ENCODE measurements at regions not wholly inside any gene's neighbourhood (a gene's known extent, or its start where the extent isn't known, plus 50 kb on each side); places are given as distances from the start of the nearest gene placed in this dataset.
"Not testable (repeated sequence)": the region's sequence is repeated elsewhere in the genome, so short reads cannot be mapped to it uniquely, and the experiment has no call there.

- CTCF ChIA-PET = no interaction called here
- Histone ChIP-seq H3F3A (ENCODE audit: insufficient read depth, low read depth) (no peaks in the 10 kb centered on the region), H3K4me1 (replicated peaks; ENCODE audit: insufficient read depth) (no peaks in the 10 kb centered on the region), H3K9me2 (ENCODE audit: insufficient read depth) (no peaks in the 10 kb centered on the region), H3K4me3 (no peak overlapping the region), H2AFZ (no peak overlapping the region), H3K27me3 (ENCODE audit: insufficient read depth, low read depth) (no peaks in the 10 kb centered on the region), H4K20me1 (ENCODE audit: insufficient read depth) (no peaks in the 10 kb centered on the region), H3K4me2 (no peak overlapping the region), H3K79me2 (ENCODE audit: low read depth) (no peaks in the 10 kb centered on the region), H3K36me3 (ENCODE audit: low read depth) (no peaks in the 10 kb centered on the region), H3K27ac (no peak overlapping the region), H3K9me3 (ENCODE audit: insufficient read depth, low read depth) (no peaks in the 10 kb centered on the region)
- TF ChIP-seq EZH2 (IDR thresholded peaks at IDR 0.05; ENCODE audit: low read depth) (no peak), CTCF (conservative IDR thresholded peaks at IDR 0.05) (no peak)
- DNase-seq = no peak
- POLR2A ChIA-PET (ENCODE audit: unreplicated experiment) = interaction anchor here (0.6 kb wide), 1 partner anchor 460 kb away, joined by 6 read pairs; the partner anchor contains the start of gene NAMPT
- intact Hi-C loops (cut with micrococcal nuclease; ENCODE audit: unreplicated experiment) = no loop called here
- no TSS peak for BruUV-seq (replicated peaks)
Observed at GRCh38 chr7:106744563-106745091, 83.7 kb upstream of the CCDC71L start.

GRCh38 chr7:106747301-106747700 lies 86.3 kb upstream of the CCDC71L start:
- H3K27me3 ChIP-seq (ENCODE audit: insufficient read depth, low read depth); BruUV-seq (replicated peaks); CTCF ChIA-PET; H3K9me2 ChIP-seq (ENCODE audit: insufficient read depth); H3K79me2 ChIP-seq (ENCODE audit: low read depth); intact Hi-C loops (cut with micrococcal nuclease; ENCODE audit: unreplicated experiment); H3K4me1 ChIP-seq (replicated peaks; ENCODE audit: insufficient read depth); H3F3A ChIP-seq (ENCODE audit: insufficient read depth, low read depth); H3K4me3 ChIP-seq; H3K4me2 ChIP-seq; H4K20me1 ChIP-seq (ENCODE audit: insufficient read depth); H3K36me3 ChIP-seq (ENCODE audit: low read depth); H3K27ac ChIP-seq; H3K9me3 ChIP-seq (ENCODE audit: insufficient read depth, low read depth); H2AFZ ChIP-seq; DNase-seq; POLR2A ChIA-PET (ENCODE audit: unreplicated experiment): not testable (repeated sequence)

- no peaks in the 10 kb centered on the region for H3K79me2 ChIP-seq (ENCODE audit: low read depth)
- intact Hi-C loops (cut with micrococcal nuclease; ENCODE audit: unreplicated experiment) = no loop called here
- no peak overlapping the region for H3K4me3 ChIP-seq
- no peak overlapping the region for H2AFZ ChIP-seq
- H3K4me2 ChIP-seq = no peak overlapping the region
- no peak for TF ChIP-seq EZH2 (IDR thresholded peaks at IDR 0.05; ENCODE audit: low read depth)
- no peak for TF ChIP-seq CTCF (conservative IDR thresholded peaks at IDR 0.05)
- DNase-seq = no peak
- H4K20me1 ChIP-seq (ENCODE audit: insufficient read depth) = no peaks in the 10 kb centered on the region
- H3K27me3 ChIP-seq (ENCODE audit: insufficient read depth, low read depth) = no peaks in the 10 kb centered on the region
- no peaks in the 10 kb centered on the region for H3K9me3 ChIP-seq (ENCODE audit: insufficient read depth, low read depth)
- H3F3A ChIP-seq (ENCODE audit: insufficient read depth, low read depth) = peaks cover 9% of the 10 kb centered on the region; the same call in 1 of the 2 replicates
- CTCF ChIA-PET = no interaction called here
- H3K9me2 ChIP-seq (ENCODE audit: insufficient read depth) = no peaks in the 10 kb centered on the region
- H3K4me1 ChIP-seq (replicated peaks; ENCODE audit: insufficient read depth) = no peaks in the 10 kb centered on the region; the same call in 1 of the 2 replicates
- H3K36me3 ChIP-seq (ENCODE audit: low read depth) = no peaks in the 10 kb centered on the region
- POLR2A ChIA-PET (ENCODE audit: unreplicated experiment) = no interaction called here
- BruUV-seq (replicated peaks) = no TSS peak
- H3K27ac ChIP-seq = no peak overlapping the region
Observed at GRCh38 chr7:106747804-106748203, 86.8 kb upstream of the CCDC71L start.

GRCh38 chr7:106749165-106749564 lies 88.2 kb upstream of the CCDC71L start:
- H3K9me3 ChIP-seq (ENCODE audit: insufficient read depth, low read depth) = no peaks in the 10 kb centered on the region
- no peak overlapping the region for H3K27ac ChIP-seq
- TF ChIP-seq CTCF (conservative IDR thresholded peaks at IDR 0.05) (no peak), EZH2 (IDR thresholded peaks at IDR 0.05; ENCODE audit: low read depth) (no peak)
- H3K4me2 ChIP-seq = no peak overlapping the region
- H3K9me2 ChIP-seq (ENCODE audit: insufficient read depth) = no peaks in the 10 kb centered on the region
- intact Hi-C loops (cut with micrococcal nuclease; ENCODE audit: unreplicated experiment) = no loop called here
- H3K36me3 ChIP-seq (ENCODE audit: low read depth) = no peaks in the 10 kb centered on the region
- H3K27me3 ChIP-seq (ENCODE audit: insufficient read depth, low read depth) = no peaks in the 10 kb centered on the region
- no TSS peak for BruUV-seq (replicated peaks)
- no peak for DNase-seq
- H3K4me1 ChIP-seq (replicated peaks; ENCODE audit: insufficient read depth) = no peaks in the 10 kb centered on the region; the same call in 1 of the 2 replicates
- H3K79me2 ChIP-seq (ENCODE audit: low read depth) = no peaks in the 10 kb centered on the region
- no peaks in the 10 kb centered on the region for H4K20me1 ChIP-seq (ENCODE audit: insufficient read depth)
- no peak overlapping the region for H2AFZ ChIP-seq
- peaks cover 9% of the 10 kb centered on the region; the same call in 1 of the 2 replicates for H3F3A ChIP-seq (ENCODE audit: insufficient read depth, low read depth)
- H3K4me3 ChIP-seq = no peak overlapping the region
- CTCF ChIA-PET = no interaction called here
- POLR2A ChIA-PET (ENCODE audit: unreplicated experiment) = no interaction called here
